Hindlimb muscle (tissue), 1 donor: ENCODE measurements at regions not wholly inside any gene's neighbourhood (a gene's known extent, or its start where the extent isn't known, plus 50 kb on each side); places are given as distances from the start of the nearest gene placed in this dataset.

Experiments
- DNase-seq: peaks from one replicate; pipeline ENCODE4 v3.0.0-alpha.2; 2013

GRCh38 chr7:109951565-109951928, 1139.4 kb upstream of the LRRN3 start:
- DNase-seq: no peak

GRCh38 chr7:109955986-109956385, 1134.9 kb upstream of the LRRN3 start:
- no peak for DNase-seq

DNA sequence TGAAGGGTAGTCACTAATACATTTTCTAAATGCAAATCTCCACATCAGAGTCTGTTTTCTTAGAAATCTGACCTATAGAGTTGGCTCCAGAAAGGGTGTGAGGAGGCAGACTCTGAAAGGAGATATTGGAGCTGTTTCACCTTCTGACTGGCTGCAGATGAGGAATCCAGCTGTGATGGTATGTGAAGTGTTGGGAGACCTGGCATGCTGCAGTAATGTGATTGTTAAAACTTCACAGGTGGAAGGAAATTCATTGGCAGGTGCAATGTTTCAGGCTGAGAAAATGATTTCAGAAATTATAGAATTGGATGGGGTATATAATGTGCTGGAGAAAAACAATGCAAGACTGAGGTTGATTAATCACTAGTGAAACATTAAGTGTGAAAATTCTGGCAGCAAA, 1134.0 kb upstream of the LRRN3 start:
- no peak for DNase-seq

- DNase-seq: no peak
These were observed 1127.2 kb upstream of the LRRN3 start for GRCh38 chr7:109963741-109964140.

- no peak for DNase-seq
These were observed 1126.1 kb upstream of the LRRN3 start for GRCh38 chr7:109964780-109965179.

DNA sequence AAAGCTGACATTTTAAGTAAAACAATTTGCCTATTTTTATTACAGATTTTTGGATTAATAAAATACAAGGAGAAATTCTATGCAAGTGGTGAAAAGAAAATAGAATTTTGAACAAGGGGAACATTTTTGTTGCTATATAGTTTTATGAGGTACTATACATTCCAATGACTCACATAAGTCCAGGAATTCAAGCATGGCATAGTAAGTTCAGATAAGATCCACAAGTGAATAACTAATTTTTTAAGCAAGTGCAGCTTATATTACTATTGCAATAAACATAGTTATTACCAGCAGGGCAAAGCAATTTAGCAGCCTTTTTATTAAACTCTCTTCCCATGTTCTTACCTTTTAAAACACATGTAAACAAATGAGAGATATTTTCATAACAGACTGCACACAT, 1123.5 kb upstream of the LRRN3 start:
- DNase-seq: no peak

DNA sequence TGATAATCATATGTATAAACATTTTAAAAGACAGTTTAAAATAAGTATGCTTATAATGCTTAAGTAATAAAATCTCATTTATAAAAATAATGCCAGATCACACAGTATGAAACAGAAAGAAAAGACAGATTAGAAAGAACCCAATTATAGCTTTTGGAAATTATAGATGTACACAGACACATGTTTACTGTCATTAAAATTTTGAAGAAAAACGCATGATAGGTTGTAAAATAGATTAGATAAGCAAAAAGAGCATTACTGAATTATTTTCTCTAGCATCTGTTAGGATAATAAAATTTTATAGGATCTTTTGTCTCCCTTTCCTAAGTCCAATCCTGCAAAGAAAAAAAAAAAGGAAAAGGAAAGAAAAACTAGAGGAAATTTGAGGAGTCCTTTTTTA, 1107.3 kb upstream of the LRRN3 start:
- DNase-seq: no peak

DNA sequence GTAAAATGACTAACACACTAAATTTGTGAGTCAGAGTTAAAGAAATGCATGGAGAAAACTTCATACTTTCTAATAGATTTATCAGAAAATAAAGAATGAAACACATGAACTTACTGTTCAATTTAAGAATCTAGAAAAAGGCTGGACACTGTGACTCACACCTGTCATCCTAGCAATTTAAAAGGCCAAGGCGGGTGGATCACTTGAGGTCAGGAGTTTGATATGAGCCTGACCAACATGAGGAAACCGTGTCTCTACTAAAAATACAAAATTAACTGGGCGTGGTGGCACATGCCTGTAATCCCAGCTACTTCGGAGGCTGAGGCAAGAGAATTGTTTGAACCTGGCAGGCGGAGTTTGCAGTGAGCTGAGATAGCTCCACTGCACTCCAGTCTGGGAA, 1106.2 kb upstream of the LRRN3 start:
- DNase-seq: no peak

GRCh38 chr7:109986701-109987100, 1104.2 kb upstream of the LRRN3 start:
- no peak for DNase-seq

GRCh38 chr7:109996411-109996810, 1094.5 kb upstream of the LRRN3 start:
- DNase-seq: no peak

DNA sequence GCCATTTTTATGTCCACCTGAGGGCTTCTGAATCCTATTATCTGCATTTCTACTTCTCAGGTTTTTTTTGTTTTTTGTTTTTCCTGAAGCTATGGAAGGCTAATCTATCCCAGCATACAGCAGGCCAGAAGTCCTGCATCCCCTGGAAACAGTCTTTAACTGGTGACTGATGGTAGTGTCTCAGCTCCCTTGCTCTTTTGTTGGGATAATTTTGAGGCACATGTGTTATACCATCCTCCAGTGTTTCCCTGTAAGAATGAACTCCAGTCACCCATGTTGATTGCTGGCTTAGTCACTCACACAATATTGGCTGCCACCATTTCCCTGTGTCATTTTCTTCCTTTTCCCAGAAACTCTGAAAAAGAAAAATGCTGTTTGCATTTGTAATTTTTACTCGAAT, 1094.0 kb upstream of the LRRN3 start:
- DNase-seq: no peak

DNA sequence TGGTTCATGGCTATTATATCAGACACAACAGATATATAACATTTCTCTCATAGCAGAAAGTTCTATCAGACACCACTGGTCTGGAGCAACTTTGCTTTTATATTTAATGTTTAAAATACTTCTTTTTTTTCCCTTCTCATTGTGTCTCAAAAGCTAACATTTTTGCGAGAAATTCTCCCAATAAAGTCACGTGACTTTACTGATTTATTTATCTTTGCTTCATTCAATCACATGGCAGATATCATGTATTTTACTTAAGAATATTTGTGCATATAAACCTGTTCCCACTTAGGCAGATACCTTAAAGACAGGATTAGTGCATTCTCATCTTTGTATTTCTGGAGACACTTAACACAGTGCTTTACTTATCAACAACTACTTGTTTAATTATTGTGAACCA, 1093.1 kb upstream of the LRRN3 start:
- DNase-seq: no peak

DNA sequence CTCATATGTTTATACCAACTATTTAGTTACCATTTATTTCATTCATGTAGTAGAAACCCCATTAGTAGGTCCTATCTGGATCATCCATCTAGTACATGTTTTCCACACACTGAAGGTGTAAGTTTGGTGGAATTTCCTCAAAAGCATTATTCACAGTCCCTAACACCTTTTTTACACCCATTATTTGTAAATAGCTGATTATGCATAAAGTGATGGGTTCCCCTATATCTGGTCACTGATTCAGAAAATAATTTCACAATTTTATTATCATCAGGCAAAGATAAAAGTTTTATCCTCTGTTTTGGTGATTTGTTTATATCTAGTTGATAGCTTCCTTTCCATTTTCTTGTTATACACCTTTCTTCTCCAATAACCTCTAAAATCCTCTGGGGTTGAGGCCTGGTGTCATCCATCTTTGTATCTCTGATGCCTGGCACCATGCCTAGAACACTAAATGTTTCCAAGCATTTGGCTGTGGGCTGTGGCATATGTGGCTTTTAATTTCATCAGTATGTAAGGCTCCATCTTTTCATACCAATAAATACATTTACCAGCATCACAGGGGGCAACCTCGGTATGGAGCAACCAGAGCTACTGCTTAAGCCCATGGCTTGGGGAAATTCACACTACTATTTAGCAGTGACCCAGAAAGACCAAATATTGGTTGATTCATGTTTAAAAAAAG, 1089.5 kb upstream of the LRRN3 start:
- no peak for DNase-seq

DNA sequence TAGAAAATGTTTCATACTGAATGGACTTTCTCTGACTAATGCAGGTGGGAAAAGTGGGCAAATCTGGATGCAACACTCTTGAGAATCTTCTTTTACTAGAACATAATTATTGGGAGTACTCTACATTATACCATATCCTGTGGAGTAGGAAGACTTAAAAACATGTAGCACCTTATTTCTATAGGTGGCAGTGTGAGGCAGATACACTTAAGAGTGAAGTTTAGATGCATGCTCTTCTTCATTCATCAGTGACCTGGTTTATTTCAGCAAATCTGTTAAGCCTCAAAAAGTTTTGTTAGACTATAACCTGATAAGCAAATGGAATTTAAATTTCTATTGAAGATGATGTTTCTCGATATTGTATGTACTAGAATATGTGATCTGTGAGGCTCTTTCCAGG, 1087.1 kb upstream of the LRRN3 start:
- no peak for DNase-seq

DNA sequence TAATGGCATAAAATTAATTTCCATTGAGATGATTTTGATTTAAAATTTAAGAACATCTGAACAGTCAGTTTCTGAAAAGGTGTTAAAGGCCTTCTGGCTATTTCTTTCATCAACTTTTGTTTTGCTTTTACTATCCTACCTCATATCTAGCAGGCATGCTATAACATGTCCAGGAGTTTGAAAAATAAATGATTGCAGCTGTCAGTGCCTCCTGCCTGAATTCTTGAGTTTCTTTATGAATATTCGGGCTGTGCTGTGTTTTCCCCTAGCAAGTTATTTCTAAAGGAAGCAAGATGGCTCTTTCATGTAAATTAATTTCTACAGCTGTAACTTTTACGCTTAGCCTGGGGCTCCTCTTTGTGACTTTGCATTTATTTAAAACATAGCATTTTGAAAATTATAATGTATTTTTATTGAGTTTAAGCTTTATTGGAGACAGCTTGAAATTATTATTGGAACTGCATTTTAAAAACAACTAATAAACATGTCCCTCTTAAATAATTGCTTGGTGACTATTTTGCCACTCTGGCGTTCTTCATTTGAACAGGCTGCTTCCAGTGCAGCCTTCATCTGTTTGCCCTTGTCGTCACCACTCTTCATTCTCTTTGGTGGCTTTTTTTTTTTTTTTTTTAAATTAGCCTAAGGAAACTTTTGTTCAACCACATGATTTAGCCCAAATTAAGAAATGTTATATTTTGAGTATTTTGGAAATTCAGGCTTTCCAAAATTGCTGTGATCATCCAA, 1083.4 kb upstream of the LRRN3 start:
- no peak for DNase-seq

GRCh38 chr7:110010359-110010758, 1080.6 kb upstream of the LRRN3 start:
- DNase-seq: no peak

DNA sequence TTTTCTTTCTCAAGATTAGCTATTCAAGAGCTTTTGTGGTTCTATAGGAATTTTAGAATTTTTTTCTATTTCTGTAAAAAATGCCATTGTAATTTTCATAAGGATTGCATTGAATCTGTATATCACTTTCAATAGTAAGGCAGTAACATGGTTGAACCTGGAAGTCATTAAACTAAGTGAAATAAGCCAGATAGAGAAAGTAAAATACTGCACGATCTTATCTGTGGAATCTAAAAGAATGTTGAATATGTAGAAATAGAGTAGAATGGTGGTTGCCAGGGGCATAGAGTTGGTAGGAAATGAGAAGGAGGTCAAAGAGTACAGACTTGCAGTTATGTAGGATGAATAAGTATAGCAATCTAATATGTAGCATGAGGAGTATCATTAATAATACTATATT, 1073.5 kb upstream of the LRRN3 start:
- DNase-seq: no peak

- DNase-seq: no peak
These were observed 1063.5 kb upstream of the LRRN3 start for GRCh38 chr7:110027385-110027784.

DNA sequence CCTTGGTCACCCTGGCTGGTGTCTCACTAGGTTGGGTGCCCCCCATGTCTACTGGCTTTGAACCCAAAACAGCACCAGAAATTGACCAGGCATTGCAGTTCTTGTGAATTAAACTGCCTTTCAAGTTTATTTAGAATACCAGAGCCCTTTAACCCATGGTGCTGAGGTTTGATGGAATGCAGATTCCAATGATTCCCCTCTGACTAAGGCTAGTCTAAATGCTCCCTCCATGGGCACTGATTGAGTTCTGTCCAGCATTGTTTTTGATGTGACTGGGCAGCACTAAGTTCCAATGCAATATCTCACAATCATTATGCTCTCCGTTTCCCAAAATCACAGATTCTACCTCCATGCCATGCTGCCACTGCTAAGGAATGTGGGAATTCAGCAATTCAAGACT, 1047.4 kb upstream of the LRRN3 start:
- no peak for DNase-seq

GRCh38 chr7:110050785-110051184, 1040.1 kb upstream of the LRRN3 start:
- DNase-seq: no peak

DNA sequence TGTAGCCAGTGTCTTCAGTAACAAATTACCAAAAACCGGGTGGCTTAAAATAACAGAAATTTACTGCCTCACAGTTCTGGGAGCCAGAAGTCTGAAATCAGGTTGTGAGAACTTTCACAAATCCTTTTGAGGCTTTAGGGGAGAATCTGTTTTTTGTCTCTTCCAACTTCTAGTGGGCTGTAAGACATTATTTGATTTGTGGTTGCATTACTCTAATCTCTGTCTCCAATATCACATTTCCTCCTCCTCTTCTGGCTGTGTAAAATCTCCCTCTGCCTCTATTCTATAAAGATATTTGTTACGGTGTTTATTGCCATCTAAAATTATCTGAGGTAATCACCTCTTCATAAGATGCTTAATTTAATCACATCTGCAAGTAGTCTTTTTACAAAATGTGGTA, 1039.6 kb upstream of the LRRN3 start:
- no peak for DNase-seq

- no peak for DNase-seq
These were observed 1034.6 kb upstream of the LRRN3 start for GRCh38 chr7:110056331-110056730.

DNA sequence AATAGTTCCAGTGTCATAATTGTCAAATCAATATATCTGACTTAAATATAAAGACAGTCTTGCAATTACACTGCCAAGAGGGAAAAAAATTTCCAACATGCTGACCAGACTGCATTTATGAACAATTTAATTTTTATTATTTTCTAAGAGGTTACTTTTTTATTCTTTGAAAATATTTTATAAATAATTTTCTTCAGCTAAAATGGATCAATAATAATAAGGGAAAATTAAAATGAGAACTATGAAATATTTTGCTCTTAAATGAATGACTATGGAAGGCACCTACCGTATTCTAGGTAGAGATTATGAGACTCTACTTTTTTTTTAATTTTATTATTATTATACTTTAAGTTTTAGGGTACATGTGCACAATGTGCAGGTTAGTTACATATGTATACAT, 1032.5 kb upstream of the LRRN3 start:
- DNase-seq: no peak

- DNase-seq: no peak
These were observed 1029.5 kb upstream of the LRRN3 start for GRCh38 chr7:110061387-110061786.

- no peak for DNase-seq
These were observed 1025.8 kb upstream of the LRRN3 start for GRCh38 chr7:110065121-110065520.
